Ishikawa (cell line): ENCODE measurements at regions not wholly inside any gene's neighbourhood (a gene's known extent, or its start where the extent isn't known, plus 50 kb on each side); places are given as distances from the start of the nearest gene placed in this dataset.
A peak's percentile ranks its signal among the peaks of the same experiment; 100 is the strongest.

ENCODE experiments used
- CEBPB ChIP-seq: IDR thresholded peaks from 2 replicates; pipeline ENCODE4 v1.6.1; 2012
- CREB1 ChIP-seq: IDR thresholded peaks from 2 replicates; pipeline ENCODE4 v1.6.1; 2012; ENCODE audit warnings: low read depth
- EGR1 ChIP-seq: IDR thresholded peaks from 2 replicates; pipeline ENCODE4 v1.6.1; 2012
- EP300 ChIP-seq: IDR thresholded peaks from 2 replicates; pipeline ENCODE4 v1.6.1; 2012; ENCODE audit warnings: borderline replicate concordance
- FOXM1 ChIP-seq: IDR thresholded peaks from 2 replicates; pipeline ENCODE4 v1.6.1; 2012; ENCODE audit warnings: low read depth, borderline replicate concordance
- MAX ChIP-seq: IDR thresholded peaks from 2 replicates; pipeline ENCODE4 v1.6.1; 2012
- NFIC ChIP-seq: IDR thresholded peaks from 2 replicates; pipeline ENCODE4 v1.6.1; 2012
- RAD21 ChIP-seq: IDR thresholded peaks from 2 replicates; pipeline ENCODE4 v1.6.1; 2012; ENCODE audit warnings: low read depth
- REST ChIP-seq: IDR thresholded peaks from 2 replicates; pipeline ENCODE4 v1.6.1; 2012; ENCODE audit warnings: low read depth, mild to moderate bottlenecking
- TAF1 ChIP-seq: IDR thresholded peaks from 2 replicates; pipeline ENCODE4 v1.6.1; 2012; ENCODE audit warnings: low read depth, mild to moderate bottlenecking
- TCF12 ChIP-seq: IDR thresholded peaks from 2 replicates; pipeline ENCODE4 v1.6.1; 2012; ENCODE audit warnings: low read depth
- TEAD4 ChIP-seq: IDR thresholded peaks from 2 replicates; pipeline ENCODE4 v1.6.1; 2012
- USF1 ChIP-seq: IDR thresholded peaks from 2 replicates; pipeline ENCODE4 v1.6.1; 2012
- YY1 ChIP-seq: IDR thresholded peaks from 2 replicates; pipeline ENCODE4 v1.6.1; 2012; ENCODE audit warnings: low read depth
- ZBTB7A ChIP-seq: IDR thresholded peaks from 2 replicates; pipeline ENCODE4 v1.6.1; 2012; ENCODE audit warnings: low read depth

GRCh38 chr3:43996379-43997301 lies 245.0 kb upstream of the TOPAZ1 start:
- TF ChIP-seq RAD21 = peak; percentile 56; the same call in 1 of the 2 replicates
- no peak for TF ChIP-seq ZBTB7A

- TF ChIP-seq EP300 = no peak
- TF ChIP-seq MAX = no peak
- no peak for TF ChIP-seq CREB1
- TF ChIP-seq FOXM1 = no peak
- TF ChIP-seq NFIC = no peak
- TF ChIP-seq ZBTB7A = no peak
- no peak for TF ChIP-seq YY1
Measured at GRCh38 chr3:43997316-43997715, 244.4 kb upstream of the TOPAZ1 start.

- no peak for TF ChIP-seq TCF12
- TF ChIP-seq MAX = 0 out of 2 replicates have a peak, but pooled peaks have one; percentile 11
- TF ChIP-seq ZBTB7A = no peak
- no peak for TF ChIP-seq TAF1
- TF ChIP-seq CREB1 = no peak
- TF ChIP-seq FOXM1 = no peak
- no peak for TF ChIP-seq EGR1
- no peak for TF ChIP-seq NFIC
- no peak for TF ChIP-seq YY1
Measured at GRCh38 chr3:43997788-43998369, 243.8 kb upstream of the TOPAZ1 start.

GRCh38 chr3:43998370-43998835 lies 243.3 kb upstream of the TOPAZ1 start:
- no peak for TF ChIP-seq CEBPB
- no peak for TF ChIP-seq MAX
- TF ChIP-seq CREB1 = no peak
- no peak for TF ChIP-seq TCF12
- no peak for TF ChIP-seq TAF1
- TF ChIP-seq USF1 = no peak
- no peak for TF ChIP-seq TEAD4
- no peak for TF ChIP-seq NFIC
- TF ChIP-seq ZBTB7A = no peak
- no peak for TF ChIP-seq RAD21
- TF ChIP-seq EGR1 = no peak
- TF ChIP-seq YY1 = no peak
- no peak for TF ChIP-seq FOXM1
- no peak for TF ChIP-seq REST
- TF ChIP-seq EP300 = no peak

- no peak for TF ChIP-seq NFIC
- TF ChIP-seq TCF12 = no peak
- TF ChIP-seq EGR1 = peak; percentile 60
- TF ChIP-seq MAX = peak; percentile 58; the same call in 1 of the 2 replicates
- TF ChIP-seq USF1 = peak; percentile 94
- TF ChIP-seq REST = no peak
- no peak for TF ChIP-seq YY1
- no peak for TF ChIP-seq FOXM1
- TF ChIP-seq RAD21 = no peak
- TF ChIP-seq CEBPB = no peak
- TF ChIP-seq EP300 = peak; percentile 25; the same call in 1 of the 2 replicates
- no peak for TF ChIP-seq CREB1
- no peak for TF ChIP-seq TEAD4
- TF ChIP-seq ZBTB7A = peak; percentile 27; the same call in 1 of the 2 replicates
- TF ChIP-seq TAF1 = no peak
Measured at GRCh38 chr3:43998836-43999727, 242.6 kb upstream of the TOPAZ1 start.
